ENCODE measurements at regions not wholly inside any gene's neighbourhood (a gene's known extent, or its start where the extent isn't known, plus 50 kb on each side); places are given as distances from the start of the nearest gene placed in this dataset.

DNA sequence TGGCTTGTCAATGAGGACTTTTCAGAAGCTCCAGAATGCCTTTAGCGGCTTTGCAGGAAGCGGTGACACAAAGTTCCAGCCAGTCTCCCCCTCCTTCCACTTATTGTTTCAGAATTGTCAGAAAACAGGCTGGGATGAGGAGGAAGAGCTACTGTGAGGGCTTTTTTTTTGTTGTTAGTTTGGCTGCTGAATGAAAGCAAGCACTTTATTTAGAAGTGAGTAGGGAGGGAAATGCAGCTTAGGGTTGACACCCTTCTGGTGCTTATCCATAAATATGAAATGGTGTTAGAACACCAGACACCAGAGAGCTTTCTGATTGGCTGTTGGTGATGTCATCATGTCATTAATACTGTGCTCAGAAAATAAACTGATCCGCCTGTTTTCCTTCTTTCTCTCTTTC is 251.5 kb downstream of the SOX4 start:
- TF ChIP-seq CTCF (IDR thresholded peaks at IDR 0.05; ENCODE audit: insufficient read depth, low read depth, low read length, missing control alignments), result no peak
- no peak for DNase-seq (ENCODE audit: low read depth)
- no peak overlapping the region for H3K4me3 ChIP-seq (ENCODE audit: low read length)

DNA sequence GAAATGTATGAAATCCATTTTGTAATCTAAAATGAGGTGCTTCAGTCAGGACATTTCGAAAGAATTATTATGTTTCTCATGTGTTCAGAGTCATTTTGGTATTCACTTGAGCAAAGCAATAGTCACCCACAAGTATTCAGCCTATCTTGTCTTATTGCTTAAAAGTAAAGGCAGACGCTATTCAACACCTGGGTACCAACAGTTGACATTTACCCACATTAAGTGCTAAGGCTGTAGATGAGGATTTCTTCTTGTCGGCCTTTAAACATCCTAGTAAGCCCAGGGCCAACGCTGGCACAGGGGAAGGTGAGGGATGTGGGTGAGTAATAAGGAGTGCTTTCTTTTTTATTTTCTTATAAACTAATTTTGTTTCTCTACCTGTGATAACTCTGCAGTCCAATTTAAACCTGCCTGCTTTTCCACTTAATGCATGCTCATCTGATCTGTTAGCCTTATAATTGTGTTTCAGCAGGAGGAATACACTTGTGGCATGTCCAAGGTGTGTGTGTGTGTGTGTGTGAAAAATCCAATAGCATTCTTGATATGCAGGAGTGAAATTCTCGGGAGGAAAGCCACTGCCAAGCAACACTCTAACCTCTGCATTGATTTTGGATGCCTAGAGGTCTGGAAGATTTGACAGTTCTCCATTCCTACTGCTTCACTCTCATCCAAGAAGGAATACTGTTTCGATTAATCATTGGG is 252.0 kb downstream of the SOX4 start:
- no peak for DNase-seq (ENCODE audit: low read depth)
- no peak for TF ChIP-seq CTCF (IDR thresholded peaks at IDR 0.05; ENCODE audit: insufficient read depth, low read depth, low read length, missing control alignments)
- no peak overlapping the region for H3K4me3 ChIP-seq (ENCODE audit: low read length)

DNA sequence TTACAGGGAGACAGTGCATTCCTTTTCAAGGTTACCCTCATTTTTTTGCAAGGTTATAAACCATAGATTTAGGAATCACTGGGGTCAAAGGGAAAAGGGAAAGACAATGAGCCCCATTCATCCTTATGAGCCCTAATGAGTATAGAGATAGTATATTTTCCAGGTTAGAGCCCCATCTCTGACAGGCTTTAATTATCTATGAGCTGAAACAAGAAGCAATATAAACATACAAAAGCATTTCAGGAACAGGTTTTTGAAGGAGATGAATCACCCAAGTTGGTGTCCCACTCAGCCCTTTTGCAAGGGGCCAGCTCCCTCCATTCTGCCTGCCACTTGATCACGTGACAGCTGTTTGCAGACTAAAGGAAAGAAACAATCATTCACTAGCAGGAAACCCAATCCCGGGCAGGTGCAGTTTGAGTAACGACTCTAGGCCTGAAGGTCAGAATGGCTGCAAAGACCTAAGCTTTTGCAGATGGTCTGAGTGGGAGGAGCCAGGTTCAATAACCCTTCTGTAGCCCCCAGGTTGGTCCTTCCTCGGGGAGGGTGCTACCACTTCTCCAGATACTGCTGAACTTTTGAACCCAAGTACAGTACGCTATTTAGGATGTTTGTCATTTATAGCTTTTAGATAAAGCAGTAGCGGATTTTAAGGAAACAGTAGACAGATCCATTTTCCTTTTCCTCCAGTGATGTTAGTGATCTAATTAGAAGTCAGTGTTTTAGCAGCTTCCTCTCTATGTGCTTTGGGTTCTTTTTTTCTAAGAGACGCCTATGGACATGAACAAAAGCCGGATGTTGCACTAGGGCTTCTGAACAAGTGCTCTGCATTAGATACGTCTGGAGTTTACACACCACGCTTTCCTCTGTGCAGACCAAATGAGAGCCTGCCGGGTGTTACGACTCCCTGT is 253.2 kb downstream of the SOX4 start:
- TF ChIP-seq CTCF (IDR thresholded peaks at IDR 0.05; ENCODE audit: insufficient read depth, low read depth, low read length, missing control alignments), result no peak
- no peak overlapping the region for H3K4me3 ChIP-seq (ENCODE audit: low read length)
- no peak for DNase-seq (ENCODE audit: low read depth)

- DNase-seq (ENCODE audit: low read depth), result no peak
- TF ChIP-seq CTCF (IDR thresholded peaks at IDR 0.05; ENCODE audit: insufficient read depth, low read depth, low read length, missing control alignments), result no peak
- H3K4me3 ChIP-seq (ENCODE audit: low read length), result no peak overlapping the region
These were observed 254.3 kb downstream of the SOX4 start for GRCh38 chr6:21847711-21848480.

- no peak for TF ChIP-seq CTCF (IDR thresholded peaks at IDR 0.05; ENCODE audit: insufficient read depth, low read depth, low read length, missing control alignments)
- H3K4me3 ChIP-seq (ENCODE audit: low read length), result no peak overlapping the region
These were observed 257.1 kb downstream of the SOX4 start for GRCh38 chr6:21850691-21851090.

DNA sequence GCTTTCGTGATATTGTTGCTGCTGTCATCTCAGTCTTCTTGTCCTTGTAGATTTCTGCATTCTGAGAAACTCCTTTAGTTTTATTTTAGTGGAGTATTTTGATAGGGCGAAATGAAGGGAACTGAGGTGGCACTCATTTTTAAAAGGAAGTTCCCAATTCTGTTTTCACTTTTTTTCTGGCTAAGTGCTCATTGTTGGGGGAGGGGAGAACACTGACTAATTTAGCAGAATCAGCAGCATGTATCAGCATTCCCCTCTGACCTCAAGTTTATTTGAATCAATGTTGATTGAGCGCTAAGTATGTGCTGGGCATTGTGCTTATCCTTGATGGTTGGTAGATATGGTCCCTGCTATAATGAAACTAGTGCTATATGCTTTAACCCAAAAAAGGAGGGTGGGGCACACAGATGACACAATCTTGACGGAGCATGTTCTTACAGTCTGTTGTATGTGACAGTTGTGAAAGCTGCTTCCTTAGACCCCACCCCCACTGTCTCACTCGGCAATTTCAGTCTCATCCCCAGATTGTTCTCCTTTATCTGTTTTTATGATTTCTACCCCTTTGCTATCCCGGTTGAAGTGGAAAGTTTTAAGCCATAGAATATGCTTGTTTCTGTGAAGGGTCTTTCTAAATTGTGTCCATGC is 262.4 kb downstream of the SOX4 start:
- peak; percentile 69 for DNase-seq (ENCODE audit: low read depth)
- no peak for TF ChIP-seq CTCF (IDR thresholded peaks at IDR 0.05; ENCODE audit: insufficient read depth, low read depth, low read length, missing control alignments)
- H3K4me3 ChIP-seq (ENCODE audit: low read length), result no peak overlapping the region

More at GRCh38 chr6:21850691-21851090, 257.1 kb downstream of the SOX4 start:
- no peak for DNase-seq (ENCODE audit: low read depth)
